GM21515 (cell line): ENCODE measurements at regions not wholly inside any gene's neighbourhood (a gene's known extent, or its start where the extent isn't known, plus 50 kb on each side); places are given as distances from the start of the nearest gene placed in this dataset.
A peak's percentile ranks its signal among the peaks of the same experiment; 100 is the strongest.
"Not testable (repeated sequence)": the region's sequence is repeated elsewhere in the genome, so short reads cannot be mapped to it uniquely, and the experiment has no call there.

Experiments used
- ATAC-seq: cut with Tn5 transposase; IDR thresholded peaks from one replicate; pipeline ENCODE4 v1.9.1; 2021; ENCODE audit not compliant: unreplicated experiment

- ATAC-seq: peak; percentile 94
Measured at GRCh38 chrY:20891440-20892160, 135.7 kb downstream of the RPS4Y2 start.

- ATAC-seq: not testable (repeated sequence)
Measured at GRCh38 chrY:20925350-20926091, 169.6 kb downstream of the RPS4Y2 start.

GRCh38 chrY:20929691-20930342, 173.9 kb downstream of the RPS4Y2 start:
- no peak for ATAC-seq

- ATAC-seq: not testable (repeated sequence)
Measured at GRCh38 chrY:20936709-20937251, 180.9 kb downstream of the RPS4Y2 start.

- no peak for ATAC-seq
Measured at GRCh38 chrY:20961512-20961911, 205.6 kb downstream of the RPS4Y2 start.

DNA sequence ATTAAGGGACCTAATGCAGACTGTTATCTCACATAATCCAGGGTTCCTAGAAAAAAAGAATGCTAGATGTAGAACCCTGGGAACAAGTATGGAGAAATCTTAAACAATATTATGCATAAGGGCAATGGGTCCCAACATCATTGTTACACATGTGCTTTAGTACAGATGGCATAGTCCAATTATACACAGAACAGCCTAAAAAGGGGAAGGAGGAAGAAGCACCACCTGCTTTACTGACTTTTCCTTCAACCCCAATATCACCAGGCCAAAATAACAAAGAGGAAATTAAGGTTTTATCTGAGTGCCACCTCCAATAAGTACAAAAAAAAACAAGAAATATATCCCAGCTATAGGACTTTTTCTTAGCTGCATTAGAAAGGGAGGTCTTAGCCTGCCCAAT, 211.9 kb downstream of the RPS4Y2 start:
- no peak for ATAC-seq

GRCh38 chrY:20968237-20968636, 212.3 kb downstream of the RPS4Y2 start:
- no peak for ATAC-seq

DNA sequence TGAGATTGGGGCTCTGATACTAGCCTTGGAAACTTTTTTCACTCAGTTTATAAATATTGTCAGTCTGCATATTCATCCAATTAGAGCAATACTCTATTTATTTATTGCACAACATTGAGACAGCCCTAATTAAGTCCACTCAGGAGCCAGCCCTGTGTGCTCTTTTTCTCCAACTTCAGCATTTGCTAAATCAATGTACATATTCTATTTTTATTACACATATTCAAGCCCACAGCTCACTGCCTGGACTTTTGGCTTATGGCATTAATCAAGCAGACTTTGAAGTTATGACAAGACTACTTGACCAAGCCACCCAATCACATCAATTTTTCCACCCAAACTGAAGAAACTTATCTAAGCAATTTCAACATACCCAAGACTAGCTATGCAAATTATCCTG, 215.5 kb downstream of the RPS4Y2 start:
- no peak for ATAC-seq

DNA sequence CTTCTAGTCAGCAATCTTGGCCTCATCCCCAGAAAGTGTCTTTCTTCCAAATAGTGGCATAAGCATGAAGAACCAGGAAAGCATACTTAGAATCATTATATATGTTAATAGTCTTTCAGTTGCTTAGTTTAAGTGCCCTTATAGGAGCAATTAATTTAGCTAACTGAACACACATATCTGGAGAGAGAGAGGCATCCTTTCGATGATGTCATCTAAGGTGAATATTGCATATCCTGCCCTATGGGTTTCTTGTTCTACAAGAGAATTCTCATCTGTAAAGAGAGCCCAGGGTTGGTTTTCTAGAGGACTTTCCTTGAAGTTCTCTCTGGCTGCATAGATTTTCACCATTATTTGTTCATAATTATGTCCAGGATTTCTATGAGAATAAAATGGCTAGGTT, 230.1 kb downstream of the RPS4Y2 start:
- no peak for ATAC-seq

GRCh38 chrY:20990123-20990522, 234.2 kb downstream of the RPS4Y2 start:
- no peak for ATAC-seq

DNA sequence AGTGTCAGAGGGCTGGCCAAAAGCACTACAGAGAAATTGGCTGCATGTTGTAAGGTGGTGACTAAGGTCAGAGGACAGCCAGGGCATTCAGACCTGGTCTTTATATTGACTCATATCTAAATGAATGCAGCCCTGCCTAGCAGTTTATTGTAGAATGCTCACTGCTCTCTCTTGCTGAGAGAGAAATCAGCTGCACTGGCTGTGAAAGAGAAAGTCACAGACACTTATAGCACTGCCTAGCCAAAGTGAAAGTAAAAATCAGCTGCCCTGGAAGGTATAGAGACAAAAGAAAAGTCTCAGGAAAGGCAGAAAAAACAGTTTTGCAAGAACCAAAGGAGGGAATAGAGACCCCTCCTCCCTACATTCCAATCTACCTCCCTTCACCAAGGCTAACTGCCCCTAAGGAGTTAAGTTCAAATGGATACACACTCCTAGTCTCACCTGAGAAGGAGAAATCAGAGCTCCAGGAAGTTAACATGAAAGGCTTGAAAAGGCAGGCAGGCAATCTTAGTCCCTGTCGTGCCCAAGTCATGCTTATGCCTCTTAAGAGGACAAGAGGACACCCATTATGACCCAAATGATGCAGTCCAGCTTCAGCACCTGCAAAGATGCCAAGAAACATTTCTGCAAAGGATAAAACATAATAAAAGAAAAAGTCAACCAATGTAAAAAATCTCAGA, 235.1 kb downstream of the RPS4Y2 start:
- peak; percentile 98 for ATAC-seq

DNA sequence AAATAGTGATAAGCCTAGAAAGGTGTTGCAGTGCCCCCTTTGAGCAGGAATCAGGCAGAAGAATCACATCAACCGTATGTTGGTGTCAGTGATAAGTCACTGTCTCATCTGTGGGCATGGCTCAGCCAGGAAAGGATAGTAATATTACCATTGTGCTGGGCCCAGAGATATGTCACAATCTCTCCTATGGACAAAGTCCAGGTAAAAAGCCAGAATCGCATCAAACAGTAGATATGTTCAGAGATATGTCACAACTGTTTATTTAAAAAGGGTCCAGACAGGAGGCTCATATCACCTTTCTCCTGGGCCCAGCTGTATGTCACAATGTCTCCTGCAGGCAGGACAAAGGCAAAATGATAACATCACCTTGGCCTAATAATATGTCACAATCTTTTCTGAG, 241.4 kb downstream of the RPS4Y2 start:
- ATAC-seq: no peak

DNA sequence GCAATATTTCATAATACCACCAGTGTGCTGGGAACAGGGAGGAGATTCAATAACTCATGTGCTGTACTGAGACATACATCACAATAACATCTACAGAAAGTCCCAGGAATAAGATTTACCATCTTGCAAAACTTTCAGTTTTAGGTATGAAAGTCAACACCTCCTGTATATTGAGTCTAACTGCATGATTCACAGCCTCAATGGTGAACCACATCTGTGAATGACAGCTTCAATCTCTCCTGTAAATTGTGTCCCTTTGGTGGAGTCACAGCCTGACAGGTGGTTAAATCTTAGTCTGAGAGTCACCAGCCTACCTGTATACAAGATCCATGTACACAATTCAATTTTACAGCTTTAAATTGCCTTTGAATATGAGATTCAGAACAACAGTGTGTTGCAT, 242.1 kb downstream of the RPS4Y2 start:
- ATAC-seq: no peak

DNA sequence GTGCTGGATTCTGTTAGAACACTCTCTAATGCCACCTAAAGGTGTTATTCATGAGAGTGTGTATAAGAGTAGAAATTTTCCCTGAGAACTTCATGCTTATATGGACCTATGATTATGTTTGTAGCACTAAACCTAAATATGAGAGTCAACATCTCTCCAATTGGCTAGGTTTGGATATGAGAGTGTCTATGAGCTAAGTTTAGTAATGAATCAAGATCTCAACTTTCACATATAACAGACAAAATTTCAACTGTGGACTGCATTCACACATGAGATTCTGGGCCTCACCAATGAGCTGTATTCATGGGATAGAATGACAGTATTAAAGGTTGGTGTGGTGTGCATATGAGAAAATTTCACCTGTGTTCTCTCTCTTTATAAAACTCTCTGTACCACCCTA, 242.6 kb downstream of the RPS4Y2 start:
- no peak for ATAC-seq

DNA sequence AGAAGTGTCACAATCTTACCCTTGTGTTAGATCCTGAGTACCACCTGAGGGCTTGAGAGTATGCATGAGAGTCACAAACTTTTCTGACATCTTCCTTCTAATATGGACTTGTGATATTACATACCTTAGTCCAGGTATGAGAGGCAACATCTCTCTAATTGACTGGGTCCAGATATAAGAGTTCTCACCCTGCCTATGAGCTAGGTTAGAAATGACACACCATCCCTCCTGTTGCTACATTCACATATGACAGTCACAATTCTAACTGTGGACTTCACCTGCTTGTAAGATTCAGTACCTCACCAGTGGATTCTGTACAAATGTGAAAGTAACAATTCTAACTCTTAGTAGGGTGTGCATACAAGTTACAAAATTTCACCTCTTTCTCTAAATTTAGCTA, 245.2 kb downstream of the RPS4Y2 start:
- ATAC-seq: no peak

- no peak for ATAC-seq
Measured at GRCh38 chrY:21003059-21003458, 247.2 kb downstream of the RPS4Y2 start.

DNA sequence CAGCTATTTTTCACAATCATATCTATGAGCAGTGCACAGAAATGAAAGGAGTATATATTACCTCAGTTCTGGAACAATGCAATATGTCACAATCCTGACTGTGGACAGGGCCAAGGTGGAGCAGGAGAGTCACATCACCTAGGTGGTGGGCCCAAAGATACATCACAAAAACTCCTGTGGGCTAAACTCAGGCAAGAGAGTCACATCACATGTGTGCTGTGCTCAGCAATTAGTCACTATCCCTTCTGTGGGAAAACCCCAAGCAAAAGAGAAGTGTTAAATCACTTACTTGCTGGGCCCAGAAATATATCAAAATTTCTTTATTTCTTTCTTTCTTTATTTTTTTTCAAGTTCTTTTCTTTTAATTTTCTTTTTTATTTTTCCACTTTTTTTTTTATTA, 249.6 kb downstream of the RPS4Y2 start:
- ATAC-seq: no peak

DNA sequence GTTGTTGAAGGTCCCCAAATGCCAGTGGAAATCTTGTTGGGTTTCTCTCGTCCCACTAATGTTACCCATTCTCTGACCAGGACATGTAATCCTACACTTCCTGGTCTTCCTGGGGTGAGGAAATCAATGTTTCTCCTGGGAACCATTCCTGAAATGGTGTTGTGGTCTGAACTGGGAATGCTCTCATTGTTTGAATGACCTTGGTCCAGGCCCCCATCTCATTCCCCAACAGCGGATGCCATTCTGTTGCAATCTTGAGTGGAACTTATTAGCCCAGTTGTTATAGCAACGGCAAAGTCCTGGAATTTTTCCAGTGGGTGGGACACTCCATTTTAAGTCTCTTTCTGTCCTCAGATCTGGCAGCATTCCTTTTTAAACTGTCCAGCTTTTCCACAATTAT, 265.9 kb downstream of the RPS4Y2 start:
- no peak for ATAC-seq

DNA sequence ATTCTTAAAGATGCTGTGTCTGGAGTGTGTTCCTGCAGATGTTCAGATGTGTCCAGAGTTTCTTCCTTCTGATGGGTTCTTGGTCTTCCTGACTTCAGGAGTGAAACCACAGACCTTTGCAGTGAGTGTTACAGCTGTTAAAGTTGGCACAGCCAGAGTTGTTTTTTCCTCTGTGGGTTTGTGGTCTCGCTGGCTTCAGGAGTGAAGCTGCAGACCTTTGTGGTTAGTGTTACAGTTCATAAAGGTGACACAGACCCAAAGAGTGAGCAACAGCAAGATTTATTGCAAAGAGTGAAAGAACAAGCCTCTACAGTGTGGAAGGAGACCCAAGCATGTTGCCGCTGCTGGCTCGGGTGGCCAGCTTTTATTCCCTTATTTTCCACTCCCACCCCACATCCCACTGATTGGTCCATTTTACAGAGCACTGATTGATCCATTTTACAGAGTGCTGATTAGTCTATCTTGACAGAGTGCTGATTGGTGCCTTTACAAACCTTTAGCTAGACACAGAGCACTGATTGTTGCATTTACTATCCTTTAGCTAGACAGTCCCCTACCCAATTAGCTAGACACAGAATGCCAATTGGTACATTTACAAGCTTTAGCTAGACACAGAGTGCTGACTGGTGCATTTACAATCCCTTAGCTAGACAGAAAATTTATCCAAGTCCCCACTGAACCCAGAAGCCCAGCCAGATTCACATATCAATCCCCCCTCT, 266.6 kb downstream of the RPS4Y2 start:
- ATAC-seq: no peak

DNA sequence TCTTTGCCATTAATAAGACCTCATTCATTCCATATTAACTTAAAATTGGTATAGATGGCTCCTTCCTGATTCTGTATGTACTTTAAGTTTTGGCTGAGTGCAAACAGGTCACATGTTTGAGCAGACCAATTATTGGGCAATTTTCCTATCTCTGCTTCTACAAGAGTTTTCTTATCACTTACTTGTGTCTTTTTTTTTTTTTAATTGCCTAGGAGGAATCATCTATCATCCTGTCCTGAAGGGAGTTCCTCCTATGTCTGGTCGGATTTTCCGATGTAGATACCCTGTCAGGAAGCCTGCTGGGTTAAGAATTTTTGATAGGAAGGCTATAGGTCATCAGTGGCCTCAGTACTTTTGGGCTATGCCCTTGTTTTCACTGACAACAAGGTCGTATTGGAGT, 268.0 kb downstream of the RPS4Y2 start:
- no peak for ATAC-seq

DNA sequence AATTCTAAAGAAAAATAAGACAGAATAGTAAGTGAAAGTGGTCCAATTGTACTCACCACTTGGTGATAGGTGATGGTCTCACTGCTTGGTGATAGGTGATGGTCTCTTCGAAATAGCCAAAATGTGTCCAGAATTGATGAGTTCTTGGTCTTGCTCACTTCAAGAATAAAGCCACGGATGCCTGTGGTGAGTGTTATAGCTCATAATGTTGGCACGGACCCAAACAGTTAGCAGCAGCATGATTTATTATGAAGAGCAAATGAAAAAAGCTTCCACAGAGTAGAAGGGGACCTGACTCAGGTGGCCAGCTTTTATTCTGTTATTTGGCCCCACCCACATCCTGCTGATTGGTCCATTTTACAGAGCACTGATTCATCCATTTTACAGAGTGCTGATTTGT, 272.6 kb downstream of the RPS4Y2 start:
- ATAC-seq: no peak
